HepG2 (cell line): ENCODE measurements at regions not wholly inside any gene's neighbourhood (a gene's known extent, or its start where the extent isn't known, plus 50 kb on each side); places are given as distances from the start of the nearest gene placed in this dataset.

Experiments
- ATAC-seq: fragments of 200-7000 bp; cut with Tn5 transposase; 3 replicates; pipeline ENCODE4 v1.9.1; 2020; ENCODE audit warnings: mild to moderate bottlenecking, moderate library complexity
- BruUV-seq: library from RNA; stranded (reverse); fragments of 400-500 nt; replicated peaks from 2 replicates; lab custom pipeline; 2021; lab: Mats Ljungman, UMichigan
- CTCF ChIA-PET: fragments of 300-600 bp; formaldehyde crosslinking; extraction: SDS; loops from one replicate; lab custom pipeline; 2021; ENCODE audit warnings: low total read pairs, inconsistent platforms, low intra/inter-chr PET ratio; lab: Yijun Ruan, JAX
- POLR2A ChIA-PET: fragments of 350-600 bp; sonication (Branson Sonifier 250); formaldehyde crosslinking; loops from one replicate; lab custom pipeline; 2020; ENCODE audit warnings: antibody characterized with exemption, inconsistent platforms; lab: Yijun Ruan, JAX
- DNase-seq: peaks from one replicate; pipeline ENCODE4 v3.0.0-alpha.2; 2015; ENCODE audit warnings: low spot score
- FAIRE-seq: peaks from 3 replicates; lab custom pipeline; 2011; peaks lifted over from hg19 to GRCh38; lab: Jason Lieb, UNC
- H2AFZ ChIP-seq: one replicate; pipeline ENCODE4 v1.6.1; 2011; ENCODE audit warnings: low read length, inconsistent platforms
- H3K27ac ChIP-seq: fragments of 300-600 bp; 3 replicates; pipeline ENCODE4 v1.8.0; 2011; ENCODE audit warnings: mixed run types, mild to moderate bottlenecking, mixed read lengths, low read length, inconsistent platforms; ENCODE audit not compliant: insufficient read depth; ENCODE audit errors: extremely low read length
- H3K27me3 ChIP-seq, 2 experiments: fragments of 200-600 bp in 1 of 2; 2 replicates in 1 of 2; 3 replicates in 1 of 2; pipeline versions ENCODE4 v1.6.0 to v1.8.0; 2011; ENCODE audit warnings: low read length in 2 of 2, mild to moderate bottlenecking in 2 of 2, moderate library complexity in 2 of 2, inconsistent platforms in 1 of 2; ENCODE audit not compliant: insufficient read depth in 2 of 2, control insufficient read depth in 1 of 2
- H3K36me3 ChIP-seq, 2 experiments: fragments of 200-600 bp in 1 of 2; replicated peaks in 1 of 2; 2 replicates in 1 of 2; 3 replicates in 1 of 2; pipeline versions ENCODE4 v1.5.1 to v1.8.0; 2011; ENCODE audit warnings: low read length in 2 of 2, inconsistent platforms in 1 of 2; ENCODE audit not compliant: insufficient read depth in 2 of 2, control insufficient read depth in 1 of 2
- H3K4me1 ChIP-seq: 2 replicates; pipeline ENCODE4 v1.5.1; 2012; ENCODE audit warnings: low read length, inconsistent platforms; ENCODE audit not compliant: insufficient read depth
- H3K4me2 ChIP-seq: 2 replicates; pipeline ENCODE4 v1.6.0; 2011; ENCODE audit warnings: low read depth, low read length, inconsistent platforms
- H3K4me3 ChIP-seq, 3 experiments: fragments of 200-600 bp in 1 of 3; sonication (generic), shearing (Covaris generic) in 1 of 3; replicated peaks in 1 of 3; 2 replicates each; pipeline ENCODE4 v1.5.1; 2011 to 2016; ENCODE audit warnings: low read length in 3 of 3, inconsistent platforms in 2 of 3, low read depth in 2 of 3, mild to moderate bottlenecking in 2 of 3, control low read depth in 1 of 3, mixed read lengths in 1 of 3; ENCODE audit not compliant: insufficient read depth in 1 of 3
- H3K79me2 ChIP-seq: one replicate; pipeline ENCODE4 v1.6.1; 2011; ENCODE audit warnings: low read length, inconsistent platforms; ENCODE audit not compliant: insufficient read depth
- H3K9ac ChIP-seq: 2 replicates; pipeline ENCODE4 v1.6.0; 2011; ENCODE audit warnings: mild to moderate bottlenecking, low read depth, low read length, inconsistent platforms; ENCODE audit not compliant: insufficient read depth
- H3K9me3 ChIP-seq: 2 replicates; pipeline ENCODE4 v1.5.1; 2012; ENCODE audit warnings: mild to moderate bottlenecking, low read length
- H4K20me1 ChIP-seq: 2 replicates; pipeline ENCODE4 v1.6.0; 2011; ENCODE audit warnings: inconsistent platforms, mild to moderate bottlenecking, low read length, moderate library complexity; ENCODE audit not compliant: insufficient read depth
- ATAD3A ChIP-seq: sonication (generic); formaldehyde crosslinking; IDR thresholded peaks from 2 replicates; pipeline ENCODE4 v1.4.0; 2020; ENCODE audit warnings: missing genetic modification reagents
- GABPA ChIP-seq, 2 experiments: IDR thresholded peaks; 2 replicates each; pipeline ENCODE4 v1.6.1; 2011 to 2016; ENCODE audit warnings: low read depth in 2 of 2, low read length in 1 of 2, missing biosample characterization in 1 of 2, missing genetic modification characterization in 1 of 2
- LRRFIP1 ChIP-seq: sonication (generic); formaldehyde crosslinking; conservative IDR thresholded peaks from 2 replicates; pipeline ENCODE4 v1.4.0; 2020; ENCODE audit warnings: missing genetic modification reagents
- U2AF2 ChIP-seq: fragments of 200-400 bp; formaldehyde crosslinking; IDR thresholded peaks from 2 replicates; pipeline ENCODE4 v1.6.1; 2017; ENCODE audit warnings: low read depth, mild to moderate bottlenecking, low read length
- ZBTB3 ChIP-seq: sonication (generic); formaldehyde crosslinking; IDR thresholded peaks from 2 replicates; pipeline ENCODE4 v1.4.0; 2020; ENCODE audit warnings: low read depth, mild to moderate bottlenecking, moderate library complexity, missing genetic modification reagents, borderline replicate concordance
- ZFP1 ChIP-seq: IDR thresholded peaks from 2 replicates; pipeline ENCODE4 v1.6.1; 2016
- ZNF282 ChIP-seq: fragments of 450-650 bp; IDR thresholded peaks from 2 replicates; pipeline ENCODE4 v1.6.1; 2018; ENCODE audit not compliant: partially characterized antibody
- ZNF292 ChIP-seq: sonication (generic); formaldehyde crosslinking; IDR thresholded peaks from 2 replicates; pipeline ENCODE4 v1.8.1; 2022; ENCODE audit warnings: mild to moderate bottlenecking, low read depth, missing genetic modification reagents, borderline replicate concordance
- ZNF431 ChIP-seq: sonication (generic); formaldehyde crosslinking; IDR thresholded peaks from 2 replicates; pipeline ENCODE4 v1.9.0; 2022; ENCODE audit warnings: missing genetic modification reagents, low read depth, mild to moderate bottlenecking, borderline replicate concordance
- ZNF768 ChIP-seq: sonication (generic); formaldehyde crosslinking; IDR thresholded peaks from 2 replicates; pipeline ENCODE4 v1.4.0; 2020; ENCODE audit warnings: missing genetic modification reagents
- WGBS: methylation state at CpG from one replicate; pipeline ENCODE4 v1.1.6; 2017; ENCODE audit warnings: low lambda C conversion rate; 5-methylcytosine and 5-hydroxymethylcytosine counted together
- in situ Hi-C: cut with HindIII; loops from 2 replicates; pipeline ENCODE4 v1.10.0; 2017; ENCODE audit warnings: low pct_unique_long_range_greater_than_20kb; ENCODE audit not compliant: extremely low pct_ligation_motif_present
- intact Hi-C: fragments of 100-400 bp; cut with micrococcal nuclease; formaldehyde crosslinking; loops from one replicate; pipeline ENCODE4 v1.10.0; 2022; ENCODE audit not compliant: unreplicated experiment

GRCh38 chr3:74436184-74436583 is 178.3 kb downstream of the CNTN3 start:
- no peak for FAIRE-seq
- 27% methylated on average over 4 of the region's 4 CpGs for WGBS
- no peak overlapping the region for H3K27ac ChIP-seq
- H3K9ac ChIP-seq = no peak overlapping the region
- H3K4me1 ChIP-seq = no peaks in the 10 kb centered on the region
- no peaks in the 10 kb centered on the region for H3K9me3 ChIP-seq
- DNase-seq = no peak
- TF ChIP-seq ZNF282 (no peak), U2AF2 (no peak), LRRFIP1 (CRISPR knock-in tag) (no peak), ZNF431 (CRISPR knock-in tag) (no peak), ZNF768 (CRISPR knock-in tag) (no peak), ZFP1 (CRISPR knock-in tag) (no peak), ZNF292 (no peak), ATAD3A (CRISPR knock-in tag) (no peak), ZBTB3 (CRISPR knock-in tag) (no peak), GABPA (IDR thresholded peaks at IDR 0.05; ENCODE audit: low read depth, low read length) (no peak), GABPA (CRISPR knock-in tag; IDR thresholded peaks at IDR 0.05; ENCODE audit: low read depth) (no peak)
- ChIA-PET CTCF (no interaction called here), POLR2A (no interaction called here)
- ATAC-seq = no peak
- no peak overlapping the region for H3K4me3 ChIP-seq
- no peaks in the 10 kb centered on the region for H3K27me3 ChIP-seq
- no TSS peak for BruUV-seq
- H2AFZ ChIP-seq = no peak overlapping the region
- in situ Hi-C loops = no loop called here
- H4K20me1 ChIP-seq = no peaks in the 10 kb centered on the region
- H3K36me3 ChIP-seq = no peaks in the 10 kb centered on the region
- H3K79me2 ChIP-seq = no peaks in the 10 kb centered on the region
- intact Hi-C loops = no loop called here
- no peak overlapping the region for H3K4me2 ChIP-seq
